GM23248 (cell line): ENCODE measurements at regions not wholly inside any gene's neighbourhood (a gene's known extent, or its start where the extent isn't known, plus 50 kb on each side); places are given as distances from the start of the nearest gene placed in this dataset.

ENCODE experiments used
- EZH2 ChIP-seq: fragments of 200-600 bp; sonication (generic); IDR thresholded peaks from 2 replicates; pipeline ENCODE4 v1.6.1; 2018; ENCODE audit warnings: antibody characterized with exemption, mild to moderate bottlenecking; ENCODE audit not compliant: insufficient read depth, poor library complexity, severe bottlenecking
- EZH2phosphoT487 ChIP-seq: fragments of 200-600 bp; sonication (generic); IDR thresholded peaks from 2 replicates; pipeline ENCODE4 v1.6.1; 2018; ENCODE audit warnings: antibody characterized with exemption, moderate library complexity, mild to moderate bottlenecking, low read depth; ENCODE audit not compliant: insufficient read depth

- TF ChIP-seq EZH2 (no peak), EZH2phosphoT487 (no peak)
Observed at GRCh38 chr1:117782056-117782455, 147.4 kb downstream of the GDAP2 start.
